ENCODE measurements at regions not wholly inside any gene's neighbourhood (a gene's known extent, or its start where the extent isn't known, plus 50 kb on each side); places are given as distances from the start of the nearest gene placed in this dataset.

GRCh38 chr22:47486569-47487312 lies 724.3 kb downstream of the TBC1D22A start:
- Histone ChIP-seq H3K27ac (ENCODE audit: low read depth, low read length) (no peak overlapping the region), H3K9ac (ENCODE audit: low read length in 5 of 5) (no peak overlapping the region), H3K4me1 (ENCODE audit: control insufficient read depth in 5 of 5, insufficient read depth in 5 of 5, low read length in 5 of 5) (no peaks in the 10 kb centered on the region), H3K4me3 (ENCODE audit: low read depth in 1 of 5, low read length in 5 of 5) (no peak overlapping the region), H3K27me3 (ENCODE audit: control insufficient read depth in 5 of 5, insufficient read depth in 4 of 5, low read length in 5 of 5) (peaks cover 0 to 4% (median 0%) of the 10 kb centered on the region in 5 donors), H3K36me3 (ENCODE audit: control insufficient read depth in 5 of 5, insufficient read depth in 5 of 5, low read length in 5 of 5) (no peaks in the 10 kb centered on the region), H3K9me3 (ENCODE audit: control insufficient read depth in 5 of 5, low read length in 5 of 5) (no peaks in the 10 kb centered on the region)

- H3K27me3 ChIP-seq (ENCODE audit: control insufficient read depth in 5 of 5, insufficient read depth in 4 of 5, low read length in 5 of 5), result peaks cover 0 to 4% (median 0%) of the 10 kb centered on the region in 5 donors
- no peak overlapping the region for H3K9ac ChIP-seq (ENCODE audit: low read length in 5 of 5)
- no peak overlapping the region for H3K27ac ChIP-seq (ENCODE audit: low read depth, low read length)
- no peaks in the 10 kb centered on the region for H3K9me3 ChIP-seq (ENCODE audit: control insufficient read depth in 5 of 5, low read length in 5 of 5)
- H3K36me3 ChIP-seq (ENCODE audit: control insufficient read depth in 5 of 5, insufficient read depth in 5 of 5, low read length in 5 of 5), result no peaks in the 10 kb centered on the region
- no peaks in the 10 kb centered on the region for H3K4me1 ChIP-seq (ENCODE audit: control insufficient read depth in 5 of 5, insufficient read depth in 5 of 5, low read length in 5 of 5)
- no peak overlapping the region for H3K4me3 ChIP-seq (ENCODE audit: low read depth in 1 of 5, low read length in 5 of 5)
These were observed 722.6 kb downstream of the TBC1D22A start for GRCh38 chr22:47484960-47485569.

GRCh38 chr22:47476231-47476630 lies 713.8 kb downstream of the TBC1D22A start:
- Histone ChIP-seq H3K27ac (ENCODE audit: low read depth, low read length) (no peak overlapping the region), H3K4me1 (ENCODE audit: control insufficient read depth in 5 of 5, insufficient read depth in 5 of 5, low read length in 5 of 5) (peaks cover 0 to 4% (median 0%) of the 10 kb centered on the region in 5 donors), H3K27me3 (ENCODE audit: control insufficient read depth in 5 of 5, insufficient read depth in 4 of 5, low read length in 5 of 5) (peaks cover 0 to 5% (median 0%) of the 10 kb centered on the region in 5 donors), H3K36me3 (ENCODE audit: control insufficient read depth in 5 of 5, insufficient read depth in 5 of 5, low read length in 5 of 5) (no peaks in the 10 kb centered on the region), H3K9me3 (ENCODE audit: control insufficient read depth in 5 of 5, low read length in 5 of 5) (no peaks in the 10 kb centered on the region), H3K9ac (ENCODE audit: low read length in 5 of 5) (no peak overlapping the region), H3K4me3 (ENCODE audit: low read depth in 1 of 5, low read length in 5 of 5) (no peak overlapping the region)

GRCh38 chr22:47474895-47475294 lies 712.4 kb downstream of the TBC1D22A start:
- Histone ChIP-seq H3K9ac (ENCODE audit: low read length in 5 of 5) (no peak overlapping the region), H3K27me3 (ENCODE audit: control insufficient read depth in 5 of 5, insufficient read depth in 4 of 5, low read length in 5 of 5) (peaks cover 0 to 7% (median 0%) of the 10 kb centered on the region in 5 donors), H3K9me3 (ENCODE audit: control insufficient read depth in 5 of 5, low read length in 5 of 5) (no peaks in the 10 kb centered on the region), H3K4me3 (ENCODE audit: low read depth in 1 of 5, low read length in 5 of 5) (no peak overlapping the region), H3K4me1 (ENCODE audit: control insufficient read depth in 5 of 5, insufficient read depth in 5 of 5, low read length in 5 of 5) (peaks cover 0 to 4% (median 0%) of the 10 kb centered on the region in 5 donors), H3K27ac (ENCODE audit: low read depth, low read length) (no peak overlapping the region), H3K36me3 (ENCODE audit: control insufficient read depth in 5 of 5, insufficient read depth in 5 of 5, low read length in 5 of 5) (no peaks in the 10 kb centered on the region)

GRCh38 chr22:47474464-47474863 lies 712.0 kb downstream of the TBC1D22A start:
- Histone ChIP-seq H3K27me3 (ENCODE audit: control insufficient read depth in 5 of 5, insufficient read depth in 4 of 5, low read length in 5 of 5) (peaks cover 0 to 7% (median 0%) of the 10 kb centered on the region in 5 donors), H3K9ac (ENCODE audit: low read length in 5 of 5) (no peak overlapping the region), H3K4me3 (ENCODE audit: low read depth in 1 of 5, low read length in 5 of 5) (peak overlapping the region in 1 of 5 donors; percentile 32), H3K9me3 (ENCODE audit: control insufficient read depth in 5 of 5, low read length in 5 of 5) (no peaks in the 10 kb centered on the region), H3K27ac (ENCODE audit: low read depth, low read length) (no peak overlapping the region), H3K4me1 (ENCODE audit: control insufficient read depth in 5 of 5, insufficient read depth in 5 of 5, low read length in 5 of 5) (peaks cover 0 to 4% (median 0%) of the 10 kb centered on the region in 5 donors), H3K36me3 (ENCODE audit: control insufficient read depth in 5 of 5, insufficient read depth in 5 of 5, low read length in 5 of 5) (no peaks in the 10 kb centered on the region)

- H3K27me3 ChIP-seq (ENCODE audit: control insufficient read depth in 5 of 5, insufficient read depth in 4 of 5, low read length in 5 of 5), result peaks cover 0 to 7% (median 0%) of the 10 kb centered on the region in 5 donors
- peaks cover 0 to 4% (median 0%) of the 10 kb centered on the region in 5 donors for H3K4me1 ChIP-seq (ENCODE audit: control insufficient read depth in 5 of 5, insufficient read depth in 5 of 5, low read length in 5 of 5)
- no peak overlapping the region for H3K9ac ChIP-seq (ENCODE audit: low read length in 5 of 5)
- H3K4me3 ChIP-seq (ENCODE audit: low read depth in 1 of 5, low read length in 5 of 5), result no peak overlapping the region
- no peaks in the 10 kb centered on the region for H3K36me3 ChIP-seq (ENCODE audit: control insufficient read depth in 5 of 5, insufficient read depth in 5 of 5, low read length in 5 of 5)
- no peak overlapping the region for H3K27ac ChIP-seq (ENCODE audit: low read depth, low read length)
- H3K9me3 ChIP-seq (ENCODE audit: control insufficient read depth in 5 of 5, low read length in 5 of 5), result peaks cover 0 to 2% (median 0%) of the 10 kb centered on the region in 5 donors
These were observed 710.2 kb downstream of the TBC1D22A start for GRCh38 chr22:47472636-47473035.

GRCh38 chr22:47471406-47471805 lies 709.0 kb downstream of the TBC1D22A start:
- H3K9ac ChIP-seq (ENCODE audit: low read length in 5 of 5), result no peak overlapping the region
- H3K4me3 ChIP-seq (ENCODE audit: low read depth in 1 of 5, low read length in 5 of 5), result no peak overlapping the region
- no peaks in the 10 kb centered on the region for H3K36me3 ChIP-seq (ENCODE audit: control insufficient read depth in 5 of 5, insufficient read depth in 5 of 5, low read length in 5 of 5)
- peaks cover 0 to 9% (median 5%) of the 10 kb centered on the region in 5 donors for H3K9me3 ChIP-seq (ENCODE audit: control insufficient read depth in 5 of 5, low read length in 5 of 5)
- no peak overlapping the region for H3K27ac ChIP-seq (ENCODE audit: low read depth, low read length)
- peaks cover 0 to 7% (median 0%) of the 10 kb centered on the region in 5 donors for H3K27me3 ChIP-seq (ENCODE audit: control insufficient read depth in 5 of 5, insufficient read depth in 4 of 5, low read length in 5 of 5)
- peaks cover 0 to 4% (median 0%) of the 10 kb centered on the region in 5 donors for H3K4me1 ChIP-seq (ENCODE audit: control insufficient read depth in 5 of 5, insufficient read depth in 5 of 5, low read length in 5 of 5)

- Histone ChIP-seq H3K27ac (ENCODE audit: low read depth, low read length) (no peak overlapping the region), H3K4me3 (ENCODE audit: low read depth in 1 of 5, low read length in 5 of 5) (no peak overlapping the region), H3K9ac (ENCODE audit: low read length in 5 of 5) (no peak overlapping the region), H3K4me1 (ENCODE audit: control insufficient read depth in 5 of 5, insufficient read depth in 5 of 5, low read length in 5 of 5) (no peaks in the 10 kb centered on the region), H3K9me3 (ENCODE audit: control insufficient read depth in 5 of 5, low read length in 5 of 5) (peaks cover 0 to 15% (median 11%) of the 10 kb centered on the region in 5 donors), H3K36me3 (ENCODE audit: control insufficient read depth in 5 of 5, insufficient read depth in 5 of 5, low read length in 5 of 5) (no peaks in the 10 kb centered on the region), H3K27me3 (ENCODE audit: control insufficient read depth in 5 of 5, insufficient read depth in 4 of 5, low read length in 5 of 5) (peaks cover 0 to 7% (median 4%) of the 10 kb centered on the region in 5 donors)
These were observed 703.4 kb downstream of the TBC1D22A start for GRCh38 chr22:47465809-47466208.

- Histone ChIP-seq H3K27me3 (ENCODE audit: control insufficient read depth in 5 of 5, insufficient read depth in 4 of 5, low read length in 5 of 5) (peaks cover 0 to 7% (median 4%) of the 10 kb centered on the region in 5 donors), H3K9me3 (ENCODE audit: control insufficient read depth in 5 of 5, low read length in 5 of 5) (peaks cover 0 to 15% (median 11%) of the 10 kb centered on the region in 5 donors), H3K36me3 (ENCODE audit: control insufficient read depth in 5 of 5, insufficient read depth in 5 of 5, low read length in 5 of 5) (no peaks in the 10 kb centered on the region), H3K9ac (ENCODE audit: low read length in 5 of 5) (no peak overlapping the region), H3K27ac (ENCODE audit: low read depth, low read length) (no peak overlapping the region), H3K4me3 (ENCODE audit: low read depth in 1 of 5, low read length in 5 of 5) (no peak overlapping the region), H3K4me1 (ENCODE audit: control insufficient read depth in 5 of 5, insufficient read depth in 5 of 5, low read length in 5 of 5) (no peaks in the 10 kb centered on the region)
These were observed 702.8 kb downstream of the TBC1D22A start for GRCh38 chr22:47465222-47465621.

GRCh38 chr22:47463220-47463619 lies 700.8 kb downstream of the TBC1D22A start:
- Histone ChIP-seq H3K27me3 (ENCODE audit: control insufficient read depth in 5 of 5, insufficient read depth in 4 of 5, low read length in 5 of 5) (peaks cover 0 to 7% (median 4%) of the 10 kb centered on the region in 5 donors), H3K9me3 (ENCODE audit: control insufficient read depth in 5 of 5, low read length in 5 of 5) (peaks cover 0 to 15% (median 11%) of the 10 kb centered on the region in 5 donors), H3K27ac (ENCODE audit: low read depth, low read length) (no peak overlapping the region), H3K36me3 (ENCODE audit: control insufficient read depth in 5 of 5, insufficient read depth in 5 of 5, low read length in 5 of 5) (no peaks in the 10 kb centered on the region), H3K4me3 (ENCODE audit: low read depth in 1 of 5, low read length in 5 of 5) (no peak overlapping the region), H3K4me1 (ENCODE audit: control insufficient read depth in 5 of 5, insufficient read depth in 5 of 5, low read length in 5 of 5) (no peaks in the 10 kb centered on the region), H3K9ac (ENCODE audit: low read length in 5 of 5) (no peak overlapping the region)
